PC-3 (cell line): ENCODE measurements at regions not wholly inside any gene's neighbourhood (a gene's known extent, or its start where the extent isn't known, plus 50 kb on each side); places are given as distances from the start of the nearest gene placed in this dataset.

Source experiments
- ATAC-seq: fragments of 200-7000 bp; cut with Tn5 transposase; 2 replicates; pipeline ENCODE4 v1.9.1; 2020; ENCODE audit warnings: mild to moderate bottlenecking, moderate library complexity
- BruUV-seq: library from RNA; stranded (reverse); fragments of 400-500 nt; replicated peaks from 2 replicates; lab custom pipeline; 2021; lab: Mats Ljungman, UMichigan
- CTCF ChIA-PET: fragments of 300-600 bp; sonication (Branson Sonifier 250); formaldehyde crosslinking; loops from one replicate; lab custom pipeline; 2022; ENCODE audit warnings: antibody characterized with exemption; lab: Charles Lee
- POLR2A ChIA-PET: fragments of 300-600 bp; sonication (Branson Sonifier 250); formaldehyde crosslinking; loops from one replicate; lab custom pipeline; 2022; ENCODE audit warnings: antibody characterized with exemption; ENCODE audit not compliant: unreplicated experiment; lab: Charles Lee
- DNase-seq: peaks from one replicate; pipeline ENCODE4 v3.0.0-alpha.2; 2015
- H2AFZ ChIP-seq: fragments of 300-600 bp; sonication (generic); 2 replicates; pipeline ENCODE4 v1.6.0; 2016; ENCODE audit warnings: antibody characterized with exemption, low read length
- H3F3A ChIP-seq: fragments of 300-600 bp; sonication (generic); one replicate; pipeline ENCODE4 v1.6.0; 2017; ENCODE audit warnings: antibody characterized with exemption, low read length, control low read depth, mild to moderate bottlenecking; ENCODE audit not compliant: unreplicated experiment
- H3K27ac ChIP-seq: fragments of 300-600 bp; sonication (generic); 2 replicates; pipeline ENCODE4 v1.5.1; 2016; ENCODE audit warnings: mild to moderate bottlenecking, low read length
- H3K27me3 ChIP-seq: fragments of 300-600 bp; sonication (generic); 2 replicates; pipeline ENCODE4 v1.6.1; 2016; ENCODE audit warnings: low read length, mixed read lengths
- H3K36me3 ChIP-seq: fragments of 300-600 bp; sonication (generic); 2 replicates; pipeline ENCODE4 v1.6.1; 2016; ENCODE audit warnings: low read depth, mixed run types, low read length, mixed read lengths
- H3K4me1 ChIP-seq: fragments of 300-600 bp; sonication (generic); 2 replicates; pipeline ENCODE4 v1.5.1; 2016; ENCODE audit warnings: low read length; ENCODE audit not compliant: insufficient read depth
- H3K4me2 ChIP-seq: fragments of 300-600 bp; sonication (generic); 2 replicates; pipeline ENCODE4 v1.6.0; 2016; ENCODE audit warnings: low read length
- H3K4me3 ChIP-seq: fragments of 300-600 bp; sonication (generic); 2 replicates; pipeline ENCODE4 v1.5.1; 2016; ENCODE audit warnings: mild to moderate bottlenecking, low read length, mixed read lengths
- H3K79me2 ChIP-seq: fragments of 300-600 bp; sonication (generic); 2 replicates; pipeline ENCODE4 v1.6.1; 2017; ENCODE audit warnings: low read length, mixed read lengths
- H3K9ac ChIP-seq: fragments of 300-600 bp; sonication (generic); 2 replicates; pipeline ENCODE4 v1.6.0; 2016; ENCODE audit warnings: mild to moderate bottlenecking, low read length
- H3K9me2 ChIP-seq: fragments of 300-600 bp; sonication (generic); replicated peaks from 2 replicates; pipeline ENCODE4 v1.6.1; 2016; ENCODE audit warnings: mixed run types, low read length, mixed read lengths
- H3K9me3 ChIP-seq: fragments of 300-600 bp; sonication (generic); 2 replicates; pipeline ENCODE4 v1.6.1; 2016; ENCODE audit warnings: low read length, mixed read lengths
- H4K20me1 ChIP-seq: fragments of 300-600 bp; sonication (generic); 2 replicates; pipeline ENCODE4 v1.6.1; 2016; ENCODE audit warnings: low read length, mixed read lengths
- CTCF ChIP-seq: fragments of 300-600 bp; sonication (generic); conservative IDR thresholded peaks from 2 replicates; pipeline ENCODE4 v1.5.1; 2017; ENCODE audit warnings: antibody characterized with exemption, low read depth, mild to moderate bottlenecking, low read length
- EZH2 ChIP-seq: fragments of 300-600 bp; sonication (generic); IDR thresholded peaks from one replicate; pipeline ENCODE4 v1.6.1; 2017; ENCODE audit warnings: antibody characterized with exemption, mild to moderate bottlenecking, low read length; ENCODE audit not compliant: unreplicated experiment
- EZH2phosphoT487 ChIP-seq: fragments of 300-600 bp; sonication (generic); IDR thresholded peaks from 2 replicates; pipeline ENCODE4 v1.6.1; 2018; ENCODE audit warnings: mild to moderate bottlenecking, antibody characterized with exemption, low read length, borderline replicate concordance
- intact Hi-C: fragments of 100-400 bp; cut with micrococcal nuclease; formaldehyde crosslinking; loops from 2 replicates; pipeline ENCODE4 v1.9.0; 2023

GRCh38 chr2:188705191-188705590 lies 269.0 kb upstream of the COL3A1 start:
- Histone ChIP-seq H3F3A (no peaks in the 10 kb centered on the region), H3K27ac (no peak overlapping the region), H3K27me3 (no peaks in the 10 kb centered on the region), H3K9me3 (no peaks in the 10 kb centered on the region), H2AFZ (no peak overlapping the region), H3K36me3 (no peaks in the 10 kb centered on the region), H3K9ac (no peak overlapping the region), H4K20me1 (no peaks in the 10 kb centered on the region), H3K9me2 (no peaks in the 10 kb centered on the region), H3K4me2 (no peak overlapping the region), H3K79me2 (no peaks in the 10 kb centered on the region), H3K4me3 (no peak overlapping the region), H3K4me1 (peaks cover 7% of the 10 kb centered on the region)
- DNase-seq (no peak), ATAC-seq (no peak)
- ChIA-PET POLR2A (no interaction called here), CTCF (no interaction called here)
- BruUV-seq: no TSS peak
- intact Hi-C loops: no loop called here
- TF ChIP-seq EZH2: no peak
- no peak for TF ChIP-seq CTCF
- no peak for TF ChIP-seq EZH2phosphoT487

- Histone ChIP-seq H3K27ac (no peak overlapping the region), H3K27me3 (no peaks in the 10 kb centered on the region), H3K4me1 (no peaks in the 10 kb centered on the region), H4K20me1 (no peaks in the 10 kb centered on the region), H3K9ac (no peak overlapping the region), H3F3A (no peaks in the 10 kb centered on the region), H2AFZ (no peak overlapping the region), H3K4me3 (no peak overlapping the region), H3K9me2 (no peaks in the 10 kb centered on the region), H3K36me3 (no peaks in the 10 kb centered on the region), H3K79me2 (no peaks in the 10 kb centered on the region), H3K9me3 (no peaks in the 10 kb centered on the region), H3K4me2 (no peak overlapping the region)
- no peak for TF ChIP-seq EZH2phosphoT487
- no peak for TF ChIP-seq EZH2
- intact Hi-C loops: no loop called here
- DNase-seq: no peak
- ChIA-PET CTCF (no interaction called here), POLR2A (no interaction called here)
- no peak for ATAC-seq
- BruUV-seq: no TSS peak
Measured at GRCh38 chr2:188713961-188714360, 260.2 kb upstream of the COL3A1 start.

GRCh38 chr2:188720811-188721605 lies 253.2 kb upstream of the COL3A1 start:
- BruUV-seq: no TSS peak
- Histone ChIP-seq H3K4me2 (no peak overlapping the region), H3K9me2 (no peaks in the 10 kb centered on the region), H3F3A (no peaks in the 10 kb centered on the region), H3K36me3 (no peaks in the 10 kb centered on the region), H2AFZ (no peak overlapping the region), H3K9ac (no peak overlapping the region), H3K4me1 (no peaks in the 10 kb centered on the region), H4K20me1 (no peaks in the 10 kb centered on the region), H3K27me3 (no peaks in the 10 kb centered on the region), H3K4me3 (no peak overlapping the region), H3K79me2 (no peaks in the 10 kb centered on the region), H3K27ac (no peak overlapping the region), H3K9me3 (no peaks in the 10 kb centered on the region)
- ChIA-PET POLR2A (no interaction called here), CTCF (no interaction called here)
- intact Hi-C loops: no loop called here
- ATAC-seq (no peak), DNase-seq (no peak)
- no peak for TF ChIP-seq EZH2phosphoT487
- TF ChIP-seq CTCF: no peak
- no peak for TF ChIP-seq EZH2
